Vagina (tissue), 2 donors: ENCODE measurements at regions not wholly inside any gene's neighbourhood (a gene's known extent, or its start where the extent isn't known, plus 50 kb on each side); places are given as distances from the start of the nearest gene placed in this dataset.

Source experiments
- DNase-seq, 2 donors: peaks; one replicate each; pipeline ENCODE4 v3.0.0-alpha.2; 2017; ENCODE audit errors: extremely low spot score in 2 of 2
- H3K27ac ChIP-seq: fragments of 200-600 bp; sonication (generic); one replicate; pipeline ENCODE4 v1.5.1; 2019
- H3K27me3 ChIP-seq: fragments of 200-600 bp; sonication (generic); one replicate; pipeline ENCODE4 v1.5.1; 2019
- H3K36me3 ChIP-seq, 2 donors: fragments of 200-600 bp; sonication (generic); one replicate each; pipeline ENCODE4 v1.5.1; 2017 to 2019
- H3K4me1 ChIP-seq: fragments of 200-600 bp; sonication (generic); one replicate; pipeline ENCODE4 v1.5.1; 2019
- H3K4me3 ChIP-seq, 2 donors: fragments of 200-600 bp; sonication (generic); 1 replicate in 1 of 2; 2 replicates in 1 of 2; pipeline ENCODE4 v1.5.1; 2016 to 2019
- H3K9me3 ChIP-seq: fragments of 200-600 bp; sonication (generic); one replicate; pipeline ENCODE4 v1.5.1; 2019
- POLR2A ChIP-seq, 2 donors: fragments of 450-650 bp; IDR thresholded peaks; one replicate each; pipeline ENCODE4 v1.6.1; 2017; ENCODE audit warnings: antibody characterized with exemption in 2 of 2, mild to moderate bottlenecking in 2 of 2, moderate library complexity in 2 of 2
- POLR2AphosphoS5 ChIP-seq, 2 donors: sonication (generic); formaldehyde crosslinking; IDR thresholded peaks; one replicate each; pipeline ENCODE4 v1.9.0; 2017; ENCODE audit warnings: antibody characterized with exemption in 2 of 2, mild to moderate bottlenecking in 2 of 2, low read depth in 1 of 2; ENCODE audit not compliant: insufficient read depth in 1 of 2
- intact Hi-C: fragments of 100-400 bp; cut with DNase I; formaldehyde crosslinking; loops from one replicate; pipeline ENCODE4 v1.15.1; 2023
- TF ChIP-seq, protein P1 (sequence below), 3 experiments: fragments of 450-650 bp in 2 of 3; fragments of 200-600 bp in 1 of 3; sonication (generic) in 1 of 3; IDR thresholded peaks; one replicate each; pipeline ENCODE4 v1.5.1; 2017 to 2019; ENCODE audit warnings: antibody characterized with exemption in 3 of 3, mild to moderate bottlenecking in 2 of 3, moderate library complexity in 2 of 3

GRCh38 chr6:26205161-26205624, 118.0 kb downstream of the HFE start:
- DNase-seq = no peak
- peak overlapping the region; percentile 53 to 60 for H3K4me3 ChIP-seq
- no peaks in the 10 kb centered on the region for H3K36me3 ChIP-seq
- peak overlapping the region; percentile 75 for H3K27ac ChIP-seq
- no peak for TF ChIP-seq POLR2A (IDR thresholded peaks at IDR 0.05)
- TF ChIP-seq POLR2AphosphoS5 (IDR thresholded peaks at IDR 0.05; ENCODE audit: insufficient read depth in 1 of 2, low read depth in 1 of 2) = peak in 1 of 2 donors; percentile 39
- TF ChIP-seq, protein P1, sequence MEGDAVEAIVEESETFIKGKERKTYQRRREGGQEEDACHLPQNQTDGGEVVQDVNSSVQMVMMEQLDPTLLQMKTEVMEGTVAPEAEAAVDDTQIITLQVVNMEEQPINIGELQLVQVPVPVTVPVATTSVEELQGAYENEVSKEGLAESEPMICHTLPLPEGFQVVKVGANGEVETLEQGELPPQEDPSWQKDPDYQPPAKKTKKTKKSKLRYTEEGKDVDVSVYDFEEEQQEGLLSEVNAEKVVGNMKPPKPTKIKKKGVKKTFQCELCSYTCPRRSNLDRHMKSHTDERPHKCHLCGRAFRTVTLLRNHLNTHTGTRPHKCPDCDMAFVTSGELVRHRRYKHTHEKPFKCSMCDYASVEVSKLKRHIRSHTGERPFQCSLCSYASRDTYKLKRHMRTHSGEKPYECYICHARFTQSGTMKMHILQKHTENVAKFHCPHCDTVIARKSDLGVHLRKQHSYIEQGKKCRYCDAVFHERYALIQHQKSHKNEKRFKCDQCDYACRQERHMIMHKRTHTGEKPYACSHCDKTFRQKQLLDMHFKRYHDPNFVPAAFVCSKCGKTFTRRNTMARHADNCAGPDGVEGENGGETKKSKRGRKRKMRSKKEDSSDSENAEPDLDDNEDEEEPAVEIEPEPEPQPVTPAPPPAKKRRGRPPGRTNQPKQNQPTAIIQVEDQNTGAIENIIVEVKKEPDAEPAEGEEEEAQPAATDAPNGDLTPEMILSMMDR (IDR thresholded peaks at IDR 0.05) = no peak
- no peaks in the 10 kb centered on the region for H3K9me3 ChIP-seq
- peaks cover 3% of the 10 kb centered on the region for H3K4me1 ChIP-seq
- no peaks in the 10 kb centered on the region for H3K27me3 ChIP-seq
- intact Hi-C loops = no loop called here

- Histone ChIP-seq H3K27me3 (no peaks in the 10 kb centered on the region), H3K4me3 (peak overlapping the region; percentile 53 to 60), H3K4me1 (no peaks in the 10 kb centered on the region), H3K36me3 (no peaks in the 10 kb centered on the region), H3K27ac (peak overlapping the region; percentile 75), H3K9me3 (no peaks in the 10 kb centered on the region)
- intact Hi-C loops = no loop called here
- TF ChIP-seq POLR2AphosphoS5 (IDR thresholded peaks at IDR 0.05; ENCODE audit: insufficient read depth in 1 of 2, low read depth in 1 of 2) (peak in 1 of 2 donors; percentile 31), POLR2A (IDR thresholded peaks at IDR 0.05) (no peak)
- TF ChIP-seq, protein P1 (IDR thresholded peaks at IDR 0.05) = no peak
- no peak for DNase-seq
Observed at GRCh38 chr6:26205625-26206574, 118.7 kb downstream of the HFE start.

GRCh38 chr6:26206868-26207801, 119.9 kb downstream of the HFE start:
- no peak overlapping the region for H3K27ac ChIP-seq
- no peaks in the 10 kb centered on the region for H3K27me3 ChIP-seq
- no peak overlapping the region for H3K4me3 ChIP-seq
- no peak for DNase-seq
- no peaks in the 10 kb centered on the region for H3K9me3 ChIP-seq
- intact Hi-C loops = no loop called here
- H3K4me1 ChIP-seq = no peaks in the 10 kb centered on the region
- TF ChIP-seq, protein P1 (IDR thresholded peaks at IDR 0.05) = no peak
- no peak for TF ChIP-seq POLR2AphosphoS5 (IDR thresholded peaks at IDR 0.05; ENCODE audit: insufficient read depth in 1 of 2, low read depth in 1 of 2)
- TF ChIP-seq POLR2A (IDR thresholded peaks at IDR 0.05) = no peak
- H3K36me3 ChIP-seq = no peaks in the 10 kb centered on the region

GRCh38 chr6:26211963-26212362, 124.7 kb downstream of the HFE start:
- TF ChIP-seq POLR2AphosphoS5 (IDR thresholded peaks at IDR 0.05; ENCODE audit: insufficient read depth in 1 of 2, low read depth in 1 of 2) (no peak), POLR2A (IDR thresholded peaks at IDR 0.05) (no peak)
- TF ChIP-seq, protein P1 (IDR thresholded peaks at IDR 0.05) = no peak
- Histone ChIP-seq H3K27me3 (no peaks in the 10 kb centered on the region), H3K4me1 (peaks cover 9% of the 10 kb centered on the region), H3K36me3 (no peaks in the 10 kb centered on the region), H3K9me3 (no peaks in the 10 kb centered on the region), H3K27ac (no peak overlapping the region), H3K4me3 (no peak overlapping the region)
- DNase-seq = no peak
- intact Hi-C loops = no loop called here
